ENCODE measurements at regions not wholly inside any gene's neighbourhood (a gene's known extent, or its start where the extent isn't known, plus 50 kb on each side); places are given as distances from the start of the nearest gene placed in this dataset.

- Mint-ChIP-seq H3K9me3 (peaks cover 4% of the 10 kb centered on the region), H3K4me3 (no peak overlapping the region), H3K36me3 (ENCODE audit: low read depth) (no peaks in the 10 kb centered on the region), H3K4me1 (ENCODE audit: low read depth) (no peaks in the 10 kb centered on the region), H3K27me3 (peaks cover 2% of the 10 kb centered on the region), H3K27ac (no peak overlapping the region)
- ATAC-seq: no peak
- DNase-seq: no peak
- intact Hi-C loops (cut with micrococcal nuclease): no loop called here
- CTCF ChIA-PET: no interaction called here
- POLR2A ChIA-PET: no interaction called here
- no peak for TF ChIP-seq CTCF (IDR thresholded peaks at IDR 0.05)
Observed at GRCh38 chr10:52423369-52423768, 109.3 kb downstream of the DKK1 start.

GRCh38 chr10:52424341-52424740 is 110.3 kb downstream of the DKK1 start:
- H3K9me3 Mint-ChIP-seq: peaks cover 4% of the 10 kb centered on the region
- H3K36me3 Mint-ChIP-seq (ENCODE audit: low read depth): no peaks in the 10 kb centered on the region
- ChIA-PET CTCF (no interaction called here), POLR2A (no interaction called here)
- H3K4me1 Mint-ChIP-seq (ENCODE audit: low read depth): no peaks in the 10 kb centered on the region
- intact Hi-C loops (cut with micrococcal nuclease): no loop called here
- no peak for TF ChIP-seq CTCF (IDR thresholded peaks at IDR 0.05)
- no peak overlapping the region for H3K4me3 Mint-ChIP-seq
- peaks cover 2% of the 10 kb centered on the region for H3K27me3 Mint-ChIP-seq
- ATAC-seq (no peak), DNase-seq (no peak)
- no peak overlapping the region for H3K27ac Mint-ChIP-seq

GRCh38 chr10:52434734-52435133 is 120.7 kb downstream of the DKK1 start:
- Mint-ChIP-seq H3K4me1 (ENCODE audit: low read depth) (no peaks in the 10 kb centered on the region), H3K27me3 (no peaks in the 10 kb centered on the region), H3K4me3 (no peak overlapping the region), H3K9me3 (no peaks in the 10 kb centered on the region), H3K36me3 (ENCODE audit: low read depth) (no peaks in the 10 kb centered on the region), H3K27ac (no peak overlapping the region)
- ATAC-seq (no peak), DNase-seq (no peak)
- ChIA-PET POLR2A (no interaction called here), CTCF (no interaction called here)
- intact Hi-C loops (cut with micrococcal nuclease): no loop called here
- TF ChIP-seq CTCF (IDR thresholded peaks at IDR 0.05): no peak

- POLR2A ChIA-PET: no interaction called here
- no peak for TF ChIP-seq CTCF (IDR thresholded peaks at IDR 0.05)
- no peak for DNase-seq
- Mint-ChIP-seq H3K4me3 (no peak overlapping the region), H3K27me3 (no peaks in the 10 kb centered on the region), H3K36me3 (ENCODE audit: low read depth) (no peaks in the 10 kb centered on the region), H3K27ac (no peak overlapping the region), H3K9me3 (no peaks in the 10 kb centered on the region), H3K4me1 (ENCODE audit: low read depth) (no peaks in the 10 kb centered on the region)
- no peak for ATAC-seq
- CTCF ChIA-PET: no interaction called here
- intact Hi-C loops (cut with micrococcal nuclease): no loop called here
Observed at GRCh38 chr10:52436664-52437063, 122.6 kb downstream of the DKK1 start.

- Mint-ChIP-seq H3K9me3 (no peaks in the 10 kb centered on the region), H3K4me1 (ENCODE audit: low read depth) (no peaks in the 10 kb centered on the region), H3K36me3 (ENCODE audit: low read depth) (no peaks in the 10 kb centered on the region), H3K27ac (no peak overlapping the region), H3K27me3 (no peaks in the 10 kb centered on the region), H3K4me3 (no peak overlapping the region)
- ATAC-seq: no peak
- intact Hi-C loops (cut with micrococcal nuclease): no loop called here
- TF ChIP-seq CTCF (IDR thresholded peaks at IDR 0.05): no peak
- CTCF ChIA-PET: no interaction called here
- DNase-seq: no peak
- POLR2A ChIA-PET: no interaction called here
Observed at GRCh38 chr10:52437205-52437646, 123.1 kb downstream of the DKK1 start.

Data from activated CD8-positive, alpha-beta T cell treated with anti-CD3 and anti-CD28 coated beads for 36 hours (primary cell).